ENCODE measurements at regions not wholly inside any gene's neighbourhood (a gene's known extent, or its start where the extent isn't known, plus 50 kb on each side); places are given as distances from the start of the nearest gene placed in this dataset.

DNA sequence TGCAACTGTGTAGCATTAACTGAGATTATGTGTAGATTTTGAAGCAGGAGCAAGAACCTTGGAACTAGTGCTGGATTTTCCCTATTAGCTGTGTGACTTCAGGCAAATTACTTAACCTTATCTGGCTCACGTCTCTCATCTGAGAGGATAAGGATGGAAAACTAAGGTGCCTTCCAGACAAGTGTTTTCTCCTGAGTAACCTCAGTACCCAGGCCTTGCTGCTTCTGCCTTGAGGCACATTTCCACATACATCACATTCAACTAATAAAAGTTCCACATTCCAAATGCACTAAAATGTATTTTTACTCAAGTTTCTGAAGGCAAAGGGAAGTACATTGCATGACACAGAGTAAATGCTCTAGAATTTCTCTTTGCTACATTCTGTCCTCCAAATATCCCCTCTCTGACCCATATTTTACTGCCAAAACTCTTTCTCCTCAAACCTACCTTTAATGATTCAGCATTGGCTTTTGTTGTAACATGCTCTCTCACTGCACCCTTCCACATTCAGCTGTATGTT is 195.4 kb upstream of the ADGRL3 start:
- Histone ChIP-seq H2BK120ac (ENCODE audit: low read depth, low read length, poor library complexity, severe bottlenecking) (no peak overlapping the region), H4K5ac (ENCODE audit: insufficient read length, low read depth, low read length) (no peak overlapping the region), H2AFZ (ENCODE audit: low read length) (no peak overlapping the region), H3K4me2 (ENCODE audit: insufficient read depth, insufficient read length, low read length) (no peak overlapping the region), H3K27me3 (ENCODE audit: insufficient read depth, low read length) (no peaks in the 10 kb centered on the region), H3K23ac (ENCODE audit: insufficient read length, low read depth, low read length) (no peak overlapping the region), H3K79me2 (ENCODE audit: insufficient read depth, low read length) (no peaks in the 10 kb centered on the region), H2BK5ac (ENCODE audit: insufficient read length, low read length) (no peak overlapping the region), H3K79me1 (ENCODE audit: insufficient read depth, low read depth, low read length, poor library complexity, severe bottlenecking) (no peaks in the 10 kb centered on the region), H3T11ph (ENCODE audit: low read length) (no peak overlapping the region), H3K56ac (ENCODE audit: insufficient read length, low read depth, low read length) (no peak overlapping the region), H2BK20ac (ENCODE audit: low read depth, low read length, poor library complexity, severe bottlenecking) (no peak overlapping the region), H3K9ac (ENCODE audit: extremely low read depth, insufficient read length, low read length) (no peak overlapping the region), H3K4me1 (ENCODE audit: insufficient read depth, low read length) (no peaks in the 10 kb centered on the region), H4K8ac (replicated peaks; ENCODE audit: insufficient read length, low read depth, low read length) (no peak overlapping the region), H2BK12ac (ENCODE audit: insufficient read length, low read depth, low read length) (no peak overlapping the region), H3K9me3 (ENCODE audit: control insufficient read depth, low read depth, low read length) (no peaks in the 10 kb centered on the region), H2AK5ac (ENCODE audit: insufficient read length, low read length) (no peak overlapping the region), H3K27ac (ENCODE audit: insufficient read length, low read depth, low read length) (no peak overlapping the region), H3K14ac (ENCODE audit: insufficient read depth, low read length) (no peak overlapping the region), H3K23me2 (ENCODE audit: insufficient read length, low read depth, low read length, poor library complexity, severe bottlenecking) (no peaks in the 10 kb centered on the region), H4K91ac (ENCODE audit: insufficient read length, low read depth, low read length) (no peak overlapping the region), H2BK15ac (ENCODE audit: low read depth, low read length) (no peak overlapping the region), H4K20me1 (ENCODE audit: control insufficient read depth, insufficient read depth, insufficient read length) (no peaks in the 10 kb centered on the region), H3K4ac (ENCODE audit: low read depth, low read length) (no peak overlapping the region), H3K18ac (ENCODE audit: insufficient read length, low read depth, low read length) (no peak overlapping the region)
- no peak for DNase-seq
- H3K27ac Mint-ChIP-seq: no peak overlapping the region
- peaks cover 1 to 11% (median 4%) of the 10 kb centered on the region in 3 experiments; a peak in 4 of 7 replicates for H3K36me3 Mint-ChIP-seq (ENCODE audit: insufficient read depth in 1 of 3, low read depth in 3 of 3)
- no peaks in the 10 kb centered on the region; the same call in 1 of the 2 replicates for H3K27me3 Mint-ChIP-seq (ENCODE audit: low read depth)
- H3K9me3 Mint-ChIP-seq: peaks cover 12 to 13% of the 10 kb centered on the region in 2 experiments
- no peak for TF ChIP-seq CTCF (conservative IDR thresholded peaks at IDR 0.05)
- H3K4me3 Mint-ChIP-seq: no peak overlapping the region
- H3K4me1 Mint-ChIP-seq: no peaks in the 10 kb centered on the region
- no CpG with 5 or more reads among the region's 1 CpG for WGBS (ENCODE audit: extremely low coverage, insufficient read length, low lambda C conversion rate)

Measured in H9 (cell line).